Astrocyte (in vitro differentiated cells and primary cell): ENCODE measurements at regions not wholly inside any gene's neighbourhood (a gene's known extent, or its start where the extent isn't known, plus 50 kb on each side); places are given as distances from the start of the nearest gene placed in this dataset.

Source experiments
- EZH2 ChIP-seq: IDR thresholded peaks from 2 replicates; pipeline ENCODE4 v1.6.1; 2012; ENCODE audit warnings: mild to moderate bottlenecking, low read length, inconsistent platforms; ENCODE audit not compliant: insufficient read depth
- TF ChIP-seq, protein P1 (sequence below): IDR thresholded peaks from 2 replicates; pipeline ENCODE4 v1.5.1; 2011; ENCODE audit warnings: low read depth, mild to moderate bottlenecking, inconsistent platforms, low read length, moderate library complexity; ENCODE audit not compliant: insufficient read depth

DNA sequence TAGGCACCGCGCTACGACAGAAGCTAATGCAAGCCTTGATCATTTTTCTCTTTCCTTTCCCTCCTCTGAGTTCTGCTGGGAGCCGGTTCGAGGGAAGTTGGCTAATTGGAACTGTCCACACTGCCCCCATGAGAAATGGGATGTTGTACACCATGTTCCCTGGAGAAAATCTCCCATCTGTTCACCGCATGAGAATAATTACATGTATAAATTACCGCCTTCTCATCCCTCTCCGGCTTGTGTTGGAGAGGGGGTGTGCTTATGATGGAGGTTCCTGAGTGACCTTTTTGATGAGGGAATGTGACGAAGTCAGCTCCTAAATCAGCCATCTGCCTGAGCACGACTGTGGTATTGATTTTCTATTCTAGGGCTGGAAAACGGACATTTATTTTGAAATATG lies 320.2 kb upstream of the SULF2 start:
- TF ChIP-seq, protein P1, sequence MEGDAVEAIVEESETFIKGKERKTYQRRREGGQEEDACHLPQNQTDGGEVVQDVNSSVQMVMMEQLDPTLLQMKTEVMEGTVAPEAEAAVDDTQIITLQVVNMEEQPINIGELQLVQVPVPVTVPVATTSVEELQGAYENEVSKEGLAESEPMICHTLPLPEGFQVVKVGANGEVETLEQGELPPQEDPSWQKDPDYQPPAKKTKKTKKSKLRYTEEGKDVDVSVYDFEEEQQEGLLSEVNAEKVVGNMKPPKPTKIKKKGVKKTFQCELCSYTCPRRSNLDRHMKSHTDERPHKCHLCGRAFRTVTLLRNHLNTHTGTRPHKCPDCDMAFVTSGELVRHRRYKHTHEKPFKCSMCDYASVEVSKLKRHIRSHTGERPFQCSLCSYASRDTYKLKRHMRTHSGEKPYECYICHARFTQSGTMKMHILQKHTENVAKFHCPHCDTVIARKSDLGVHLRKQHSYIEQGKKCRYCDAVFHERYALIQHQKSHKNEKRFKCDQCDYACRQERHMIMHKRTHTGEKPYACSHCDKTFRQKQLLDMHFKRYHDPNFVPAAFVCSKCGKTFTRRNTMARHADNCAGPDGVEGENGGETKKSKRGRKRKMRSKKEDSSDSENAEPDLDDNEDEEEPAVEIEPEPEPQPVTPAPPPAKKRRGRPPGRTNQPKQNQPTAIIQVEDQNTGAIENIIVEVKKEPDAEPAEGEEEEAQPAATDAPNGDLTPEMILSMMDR, result no peak
- TF ChIP-seq EZH2, result no peak
